ENCODE measurements at regions not wholly inside any gene's neighbourhood (a gene's known extent, or its start where the extent isn't known, plus 50 kb on each side); places are given as distances from the start of the nearest gene placed in this dataset.

DNA sequence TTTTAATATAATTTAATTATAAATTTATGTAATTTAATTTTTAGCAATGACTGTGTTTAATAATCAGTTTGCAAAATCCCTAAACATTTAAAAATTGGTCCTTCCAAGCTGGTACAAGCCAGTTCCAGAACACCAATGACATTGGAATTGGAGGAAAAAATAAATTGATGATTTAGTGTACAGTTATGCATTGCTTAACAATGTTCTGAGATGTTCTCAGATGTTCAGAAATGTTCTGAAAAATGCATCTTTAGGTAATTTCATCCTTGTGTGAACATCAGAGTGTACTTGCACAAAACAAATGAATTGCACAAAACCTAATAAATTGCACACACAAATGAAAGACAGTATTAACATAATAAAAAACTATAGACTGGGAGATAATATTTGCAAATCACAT is 95.2 kb downstream of the TRIB2 start:
- H3K36me3 ChIP-seq (replicated peaks; ENCODE audit: insufficient read depth, low read length): no peaks in the 10 kb centered on the region
- H3K9me3 ChIP-seq (replicated peaks; ENCODE audit: insufficient read depth, low read length): no peaks in the 10 kb centered on the region
- DNase-seq: no peak
- no peaks in the 10 kb centered on the region for H4K20me1 ChIP-seq (ENCODE audit: insufficient read depth, low read length)
- H3K79me2 ChIP-seq (ENCODE audit: low read length): no peaks in the 10 kb centered on the region
- TF ChIP-seq, protein P1, sequence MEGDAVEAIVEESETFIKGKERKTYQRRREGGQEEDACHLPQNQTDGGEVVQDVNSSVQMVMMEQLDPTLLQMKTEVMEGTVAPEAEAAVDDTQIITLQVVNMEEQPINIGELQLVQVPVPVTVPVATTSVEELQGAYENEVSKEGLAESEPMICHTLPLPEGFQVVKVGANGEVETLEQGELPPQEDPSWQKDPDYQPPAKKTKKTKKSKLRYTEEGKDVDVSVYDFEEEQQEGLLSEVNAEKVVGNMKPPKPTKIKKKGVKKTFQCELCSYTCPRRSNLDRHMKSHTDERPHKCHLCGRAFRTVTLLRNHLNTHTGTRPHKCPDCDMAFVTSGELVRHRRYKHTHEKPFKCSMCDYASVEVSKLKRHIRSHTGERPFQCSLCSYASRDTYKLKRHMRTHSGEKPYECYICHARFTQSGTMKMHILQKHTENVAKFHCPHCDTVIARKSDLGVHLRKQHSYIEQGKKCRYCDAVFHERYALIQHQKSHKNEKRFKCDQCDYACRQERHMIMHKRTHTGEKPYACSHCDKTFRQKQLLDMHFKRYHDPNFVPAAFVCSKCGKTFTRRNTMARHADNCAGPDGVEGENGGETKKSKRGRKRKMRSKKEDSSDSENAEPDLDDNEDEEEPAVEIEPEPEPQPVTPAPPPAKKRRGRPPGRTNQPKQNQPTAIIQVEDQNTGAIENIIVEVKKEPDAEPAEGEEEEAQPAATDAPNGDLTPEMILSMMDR (IDR thresholded peaks at IDR 0.05; ENCODE audit: low read length): no peak
- TF ChIP-seq EZH2phosphoT487 (IDR thresholded peaks at IDR 0.05; ENCODE audit: low read length): no peak
- no peak for TF ChIP-seq EZH2 (optimal IDR thresholded peaks at IDR 0.05; ENCODE audit: low read depth, low read length)
- no peak overlapping the region for H2AFZ ChIP-seq (ENCODE audit: low read length)
- H3K9ac ChIP-seq (ENCODE audit: low read length): no peak overlapping the region
- H3K27ac ChIP-seq (ENCODE audit: low read length): no peak overlapping the region
- H3K4me2 ChIP-seq (ENCODE audit: low read depth, low read length): no peak overlapping the region
- no peaks in the 10 kb centered on the region for H3K9me2 ChIP-seq (replicated peaks; ENCODE audit: insufficient read depth, low read length)
- no peaks in the 10 kb centered on the region for H3K4me1 ChIP-seq (ENCODE audit: low read length)
- H3K27me3 ChIP-seq (replicated peaks; ENCODE audit: insufficient read depth, low read length): no peaks in the 10 kb centered on the region
- H3K4me3 ChIP-seq (ENCODE audit: low read length): no peak overlapping the region
- H3F3A ChIP-seq (ENCODE audit: insufficient read depth, low read length): no peaks in the 10 kb centered on the region

DNA sequence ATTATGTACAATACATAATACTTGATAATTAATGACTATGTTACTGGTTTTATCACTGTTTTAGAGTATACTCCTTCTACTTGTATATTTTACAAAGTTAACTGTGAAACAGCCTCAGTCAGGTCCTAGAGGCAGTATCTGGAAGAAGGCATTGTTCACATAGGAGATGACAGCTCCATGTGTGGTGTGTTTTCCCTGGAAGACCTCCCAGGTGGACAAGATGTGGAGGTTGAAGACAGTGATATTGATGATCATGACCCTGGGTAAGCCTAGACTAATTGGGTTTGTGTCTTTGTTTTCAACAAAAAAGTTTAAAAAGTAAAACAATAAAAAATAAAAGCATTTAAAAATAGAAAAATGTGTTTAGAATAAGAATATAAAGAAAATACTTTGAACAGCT is 96.4 kb downstream of the TRIB2 start:
- Histone ChIP-seq H3K4me1 (ENCODE audit: low read length) (no peaks in the 10 kb centered on the region), H3K36me3 (replicated peaks; ENCODE audit: insufficient read depth, low read length) (no peaks in the 10 kb centered on the region), H3K4me3 (ENCODE audit: low read length) (no peak overlapping the region), H3K9ac (ENCODE audit: low read length) (no peak overlapping the region), H3K27me3 (replicated peaks; ENCODE audit: insufficient read depth, low read length) (no peaks in the 10 kb centered on the region), H2AFZ (ENCODE audit: low read length) (no peak overlapping the region), H3K9me2 (replicated peaks; ENCODE audit: insufficient read depth, low read length) (no peaks in the 10 kb centered on the region), H3K79me2 (ENCODE audit: low read length) (no peaks in the 10 kb centered on the region), H3K27ac (ENCODE audit: low read length) (no peak overlapping the region), H3K4me2 (ENCODE audit: low read depth, low read length) (no peak overlapping the region), H4K20me1 (ENCODE audit: insufficient read depth, low read length) (no peaks in the 10 kb centered on the region), H3K9me3 (replicated peaks; ENCODE audit: insufficient read depth, low read length) (no peaks in the 10 kb centered on the region), H3F3A (ENCODE audit: insufficient read depth, low read length) (no peaks in the 10 kb centered on the region)
- no peak for DNase-seq
- TF ChIP-seq EZH2phosphoT487 (IDR thresholded peaks at IDR 0.05; ENCODE audit: low read length) (no peak), EZH2 (optimal IDR thresholded peaks at IDR 0.05; ENCODE audit: low read depth, low read length) (no peak)
- TF ChIP-seq, protein P1 (IDR thresholded peaks at IDR 0.05; ENCODE audit: low read length): no peak

- Histone ChIP-seq H3K9me3 (replicated peaks; ENCODE audit: insufficient read depth, low read length) (no peaks in the 10 kb centered on the region), H3K9ac (ENCODE audit: low read length) (no peak overlapping the region), H3K79me2 (ENCODE audit: low read length) (no peaks in the 10 kb centered on the region), H3K27me3 (replicated peaks; ENCODE audit: insufficient read depth, low read length) (no peaks in the 10 kb centered on the region), H3K4me2 (ENCODE audit: low read depth, low read length) (no peak overlapping the region), H3K27ac (ENCODE audit: low read length) (no peak overlapping the region), H3K36me3 (replicated peaks; ENCODE audit: insufficient read depth, low read length) (no peaks in the 10 kb centered on the region), H3F3A (ENCODE audit: insufficient read depth, low read length) (no peaks in the 10 kb centered on the region), H3K9me2 (replicated peaks; ENCODE audit: insufficient read depth, low read length) (no peaks in the 10 kb centered on the region), H3K4me1 (ENCODE audit: low read length) (no peaks in the 10 kb centered on the region), H2AFZ (ENCODE audit: low read length) (no peak overlapping the region), H3K4me3 (ENCODE audit: low read length) (no peak overlapping the region), H4K20me1 (ENCODE audit: insufficient read depth, low read length) (no peaks in the 10 kb centered on the region)
- no peak for DNase-seq
- TF ChIP-seq EZH2 (optimal IDR thresholded peaks at IDR 0.05; ENCODE audit: low read depth, low read length) (no peak), EZH2phosphoT487 (IDR thresholded peaks at IDR 0.05; ENCODE audit: low read length) (no peak)
- TF ChIP-seq, protein P1 (IDR thresholded peaks at IDR 0.05; ENCODE audit: low read length): no peak
Observed at GRCh38 chr2:12816379-12817306, 99.9 kb downstream of the TRIB2 start.
